Heart right ventricle (tissue), 16 donors: ENCODE measurements at regions not wholly inside any gene's neighbourhood (a gene's known extent, or its start where the extent isn't known, plus 50 kb on each side); places are given as distances from the start of the nearest gene placed in this dataset.

Source experiments
- ATAC-seq, 8 donors: fragments of 200-7000 bp; cut with Tn5 transposase; one replicate each; pipeline ENCODE4 v1.9.1; 2020; ENCODE audit warnings: mild to moderate bottlenecking in 8 of 8, moderate library complexity in 8 of 8, moderate number of reproducible peaks in 1 of 8
- DNase-seq, 2 donors: peaks; one replicate each; pipeline ENCODE4 v3.0.0-alpha.2; 2020
- H3K27ac ChIP-seq, 10 donors: fragments of 200-600 bp; sonication (generic) in 2 of 10; one replicate each; pipeline versions ENCODE4 v1.5.0 to v1.8.0; 2020 to 2022; ENCODE audit warnings: mild to moderate bottlenecking in 3 of 10
- H3K27me3 ChIP-seq, 7 donors: fragments of 200-600 bp; one replicate each; pipeline ENCODE4 v1.8.0; 2021 to 2022; ENCODE audit warnings: mild to moderate bottlenecking in 2 of 7
- H3K36me3 ChIP-seq, 9 donors: fragments of 200-600 bp; sonication (generic) in 1 of 9; one replicate each; pipeline versions ENCODE4 v1.5.0 to v1.8.0; 2020 to 2022; ENCODE audit warnings: mild to moderate bottlenecking in 2 of 9
- H3K4me1 ChIP-seq, 9 donors: fragments of 200-600 bp; sonication (generic) in 1 of 9; one replicate each; pipeline versions ENCODE4 v1.5.0 to v1.8.0; 2020 to 2022; ENCODE audit warnings: mild to moderate bottlenecking in 4 of 9
- H3K4me3 ChIP-seq, 10 donors: fragments of 200-600 bp; sonication (generic) in 2 of 10; one replicate each; pipeline versions ENCODE4 v1.5.0 to v1.8.0; 2020 to 2022; ENCODE audit warnings: mild to moderate bottlenecking in 7 of 10, moderate library complexity in 2 of 10
- H3K9me3 ChIP-seq, 11 donors: fragments of 200-600 bp in 10 of 11; sonication (generic) in 2 of 11; one replicate each; pipeline versions ENCODE4 v1.5.0 to v1.8.0; 2013 to 2022; ENCODE audit warnings: mild to moderate bottlenecking in 2 of 11, control low read depth in 1 of 11, moderate library complexity in 1 of 11
- CTCF ChIP-seq, 9 donors: fragments of 200-600 bp; sonication (generic) in 2 of 9; IDR thresholded peaks; one replicate each; pipeline versions ENCODE4 v1.5.0 to v1.8.0; 2021 to 2022; ENCODE audit warnings: antibody characterized with exemption in 9 of 9, mild to moderate bottlenecking in 5 of 9, moderate library complexity in 1 of 9
- WGBS, 2 donors: extraction: QIAGEN DNeasy Blood & Tissue Kit; methylation state at CpG; one replicate each; pipeline ENCODE4 v1.1.7; 2013; ENCODE audit warnings: inconsistent platforms in 1 of 2; 5-methylcytosine and 5-hydroxymethylcytosine counted together
- intact Hi-C, 10 donors: fragments of 100-400 bp; cut with DNase I; formaldehyde crosslinking; loops; one replicate each; pipeline versions ENCODE4 v1.11.1 to v1.14.2; 2022
- donor health status: Arrhythmogenic right ventricular cardiomyopathy.
- donor health status: ischemic (EF 13 %, LVEDD 7.1; RV severe dilation, severe dysfunction).
- donor health status: healthy with polysubstance abuse.
- donor health status: DM: no; HTN: yes; CAD: no.
- donor health status: DM: no; HTN: no; CAD: no.
- donor health status: ischemic (EF 25% LVEDD 6.9; RV normal size, moderate dysfunction).
- donor health status: ischemic (EF 25% LVEDD 5.7; RV mildly dilated, moderate dysfunction).
- donor health status: healthy.
- donor health status: DM: yes; HTN: yes; CAD: no.
- donor health status: Ischemic cardiomyopathy.
- donor health status: ischemic (EF 35%, LVEDD 5.7; RV mildly dilated, moderate dysfunction).
- donor health status: nonischemic (EF 11% LVEDD 7.7; RV severe dilation, severe dysfunction).
- donor health status: DM: yes; HTN: yes; CAD: no.
- donor health status: PGD.
- donor health status: ischemic (EF 29% LVEDD 5.4; RV normal size, mild dysfunction).
- donor health status: nonischemic (EF 23%, LVEDD 6.1; RV moderate dilation, normal function).

GRCh38 chr7:92987095-92987494 is 130.7 kb downstream of the SAMD9 start:
- intact Hi-C loops: loop anchor here in 1 of 10 donors (5.0 kb wide), 1 partner anchor 365 kb away; no protein-coding TSS in a partner anchor
- TF ChIP-seq CTCF (IDR thresholded peaks at IDR 0.05): no peak
- Histone ChIP-seq H3K4me1 (no peaks in the 10 kb centered on the region), H3K27ac (no peak overlapping the region), H3K27me3 (no peaks in the 10 kb centered on the region), H3K9me3 (peaks cover 0 to 6% (median 0%) of the 10 kb centered on the region in 11 donors), H3K36me3 (no peaks in the 10 kb centered on the region), H3K4me3 (no peak overlapping the region)
- DNase-seq (no peak), ATAC-seq (no peak)

- intact Hi-C loops: no loop called here
- no peak for TF ChIP-seq CTCF (IDR thresholded peaks at IDR 0.05)
- no peaks in the 10 kb centered on the region for H3K36me3 ChIP-seq
- H3K4me3 ChIP-seq: no peak overlapping the region
- ATAC-seq: no peak
- no peaks in the 10 kb centered on the region for H3K4me1 ChIP-seq
- H3K27ac ChIP-seq: no peak overlapping the region
- no peak for DNase-seq
- peaks cover 0 to 46% (median 9%) of the 10 kb centered on the region in 11 donors for H3K9me3 ChIP-seq
- WGBS, 2 donors: 95 to 98% methylated on average over 1 of the region's 1 CpG
- H3K27me3 ChIP-seq: no peaks in the 10 kb centered on the region
Measured at GRCh38 chr7:92982928-92983327, 134.9 kb downstream of the SAMD9 start.

DNA sequence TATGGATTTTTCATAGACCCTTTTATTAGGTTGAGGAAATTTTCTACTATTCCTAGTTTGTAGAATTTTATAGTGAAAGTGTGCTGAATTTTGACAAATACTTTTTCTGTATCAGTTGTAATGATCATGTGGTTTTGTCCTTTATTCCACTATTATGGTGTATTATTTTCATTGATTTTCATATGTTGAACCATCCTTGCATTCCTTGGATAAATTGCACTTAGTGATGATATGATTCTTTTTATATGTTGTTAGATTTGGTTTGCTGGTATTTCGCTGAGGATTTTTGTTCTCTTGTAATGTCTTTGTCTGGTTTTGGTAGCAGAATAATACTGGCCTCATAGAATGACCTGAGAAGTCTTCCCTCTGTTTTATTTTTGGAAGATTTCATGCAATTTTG is 140.6 kb upstream of the CDK6 start:
- Histone ChIP-seq H3K27ac (no peak overlapping the region), H3K36me3 (no peaks in the 10 kb centered on the region), H3K4me3 (no peak overlapping the region), H3K9me3 (peaks cover 0 to 67% (median 32%) of the 10 kb centered on the region in 11 donors), H3K4me1 (no peaks in the 10 kb centered on the region), H3K27me3 (no peaks in the 10 kb centered on the region)
- no peak for ATAC-seq
- intact Hi-C loops: loop anchor here in 1 of 10 donors (10.0 kb wide), 1 partner anchor 78 kb away; no protein-coding TSS in a partner anchor
- 85 to 88% methylated on average over 1 of the region's 1 CpG for WGBS, 2 donors
- no peak for DNase-seq
- no peak for TF ChIP-seq CTCF (IDR thresholded peaks at IDR 0.05)

- Histone ChIP-seq H3K4me3 (no peak overlapping the region), H3K36me3 (no peaks in the 10 kb centered on the region), H3K27me3 (no peaks in the 10 kb centered on the region), H3K9me3 (peaks cover 0 to 39% (median 24%) of the 10 kb centered on the region in 11 donors), H3K4me1 (no peaks in the 10 kb centered on the region), H3K27ac (no peak overlapping the region)
- intact Hi-C loops: loop anchor here in 1 of 10 donors (10.0 kb wide), 1 partner anchor 81 kb away; no protein-coding TSS in a partner anchor
- 52 to 65% methylated on average over 2 of the region's 2 CpGs for WGBS, 2 donors
- DNase-seq (no peak), ATAC-seq (no peak)
- no peak for TF ChIP-seq CTCF (IDR thresholded peaks at IDR 0.05)
Measured at GRCh38 chr7:92973974-92974373, 137.6 kb upstream of the CDK6 start.
